Sigmoid colon (tissue), 4 donors: ENCODE measurements at regions not wholly inside any gene's neighbourhood (a gene's known extent, or its start where the extent isn't known, plus 50 kb on each side); places are given as distances from the start of the nearest gene placed in this dataset.

Experiments
- CTCF ChIP-seq, 4 experiments: fragments of 450-650 bp in 3 of 4; fragments of 200-600 bp in 1 of 4; IDR thresholded peaks; one replicate each; pipeline ENCODE4 v1.5.1; 2016 to 2019; ENCODE audit warnings: antibody characterized with exemption in 4 of 4, mild to moderate bottlenecking in 3 of 4, moderate library complexity in 2 of 4
- EP300 ChIP-seq, 4 donors: sonication (generic); formaldehyde crosslinking; IDR thresholded peaks; one replicate each; pipeline ENCODE4 v1.6.1; 2017; ENCODE audit warnings: antibody characterized with exemption in 4 of 4
- POLR2A ChIP-seq, 2 donors: fragments of 450-650 bp; IDR thresholded peaks; one replicate each; pipeline ENCODE4 v1.6.1; 2016; ENCODE audit warnings: antibody characterized with exemption in 2 of 2, mild to moderate bottlenecking in 2 of 2, moderate library complexity in 2 of 2
- POLR2AphosphoS5 ChIP-seq, 4 donors: sonication (generic); formaldehyde crosslinking; IDR thresholded peaks; one replicate each; pipeline ENCODE4 v1.6.1; 2017; ENCODE audit warnings: antibody characterized with exemption in 4 of 4

GRCh38 chr6:112503091-112503596 is 156.0 kb downstream of the RFPL4B start:
- TF ChIP-seq CTCF (IDR thresholded peaks at IDR 0.05) = no peak
- TF ChIP-seq EP300 (IDR thresholded peaks at IDR 0.05) = peak in 1 of 4 donors; percentile 8
- no peak for TF ChIP-seq POLR2A (IDR thresholded peaks at IDR 0.05)
- TF ChIP-seq POLR2AphosphoS5 (IDR thresholded peaks at IDR 0.05) = no peak
